Activated CD4-positive, alpha-beta T cell treated with anti-CD3 and anti-CD28 coated beads, Interleukin-10, Interleukin-2, amounts not matched to agents 100 ng/mL and 50 ng/mL, durations not matched to agents 16 hours and 8 hours (primary cell): ENCODE measurements at regions not wholly inside any gene's neighbourhood (a gene's known extent, or its start where the extent isn't known, plus 50 kb on each side); places are given as distances from the start of the nearest gene placed in this dataset.
"Not testable (repeated sequence)": the region's sequence is repeated elsewhere in the genome, so short reads cannot be mapped to it uniquely, and the experiment has no call there.

Experiments used
- DNase-seq: peaks from one replicate; pipeline ENCODE4 v3.0.0-alpha.2; 2020

GRCh38 chr4:189497516-189497915, 443.2 kb upstream of the FRG1 start:
- no peak for DNase-seq

- DNase-seq, result no peak
These were observed 442.7 kb upstream of the FRG1 start for GRCh38 chr4:189497996-189498395.

DNA sequence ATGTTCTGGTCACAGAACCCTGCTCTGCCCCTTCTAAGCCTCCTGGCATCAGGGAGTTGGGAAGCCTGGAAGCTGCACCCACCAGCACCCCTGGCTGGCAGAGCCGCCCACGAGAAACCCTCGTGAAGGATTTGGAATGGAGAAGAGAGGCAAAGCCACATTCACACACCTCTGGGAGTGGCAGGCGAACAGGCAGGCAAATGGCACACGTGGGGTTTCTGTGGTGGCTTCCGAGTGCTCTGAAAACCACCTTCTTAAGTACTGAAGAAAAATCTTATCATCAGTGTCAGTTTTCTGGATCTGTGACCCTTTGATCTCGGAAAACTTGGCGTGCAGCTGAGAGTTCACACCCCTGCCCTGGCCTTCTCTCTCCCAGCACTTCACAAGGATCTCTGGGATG, 442.2 kb upstream of the FRG1 start:
- DNase-seq, result no peak

DNA sequence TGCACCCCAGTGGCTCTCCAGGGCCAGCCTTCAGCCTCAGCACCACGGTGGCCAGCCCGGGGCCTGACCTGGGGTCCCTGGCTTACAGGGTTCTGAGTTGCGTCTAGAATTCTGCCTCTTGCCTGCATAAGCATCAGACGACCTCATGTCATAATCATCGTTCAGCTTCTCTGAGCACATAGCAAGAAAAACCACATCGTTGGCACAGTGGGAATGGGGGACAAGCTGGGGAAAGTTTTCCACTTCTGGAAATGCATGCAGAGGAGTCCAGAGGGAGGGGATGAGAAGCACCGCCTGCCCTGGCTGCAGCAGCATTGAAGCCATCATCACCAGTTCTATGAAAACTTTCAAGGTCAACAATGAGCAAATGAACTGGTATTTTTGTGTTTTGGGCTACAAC, 441.0 kb upstream of the FRG1 start:
- DNase-seq, result no peak

DNA sequence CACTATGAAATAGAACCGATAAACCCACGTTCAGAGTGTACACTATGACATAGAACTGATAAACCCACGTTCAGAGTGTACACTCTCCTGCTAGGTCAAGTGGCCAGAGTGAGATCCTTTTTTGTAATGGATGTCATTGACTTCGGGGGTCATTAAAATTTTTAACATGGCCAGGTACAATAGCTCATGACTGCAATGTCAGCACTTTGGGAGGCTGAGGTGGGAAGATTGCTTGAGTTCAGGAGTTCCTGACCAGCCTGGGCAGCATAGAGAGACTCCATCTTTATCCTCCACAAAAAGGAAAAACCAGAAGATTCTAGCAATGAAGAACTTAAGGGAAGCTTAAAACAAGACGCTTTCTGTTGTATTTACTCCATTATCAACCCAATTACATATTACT, 439.7 kb upstream of the FRG1 start:
- no peak for DNase-seq

- peak; percentile 41 for DNase-seq
These were observed 437.7 kb upstream of the FRG1 start for GRCh38 chr4:189502841-189503435.

DNA sequence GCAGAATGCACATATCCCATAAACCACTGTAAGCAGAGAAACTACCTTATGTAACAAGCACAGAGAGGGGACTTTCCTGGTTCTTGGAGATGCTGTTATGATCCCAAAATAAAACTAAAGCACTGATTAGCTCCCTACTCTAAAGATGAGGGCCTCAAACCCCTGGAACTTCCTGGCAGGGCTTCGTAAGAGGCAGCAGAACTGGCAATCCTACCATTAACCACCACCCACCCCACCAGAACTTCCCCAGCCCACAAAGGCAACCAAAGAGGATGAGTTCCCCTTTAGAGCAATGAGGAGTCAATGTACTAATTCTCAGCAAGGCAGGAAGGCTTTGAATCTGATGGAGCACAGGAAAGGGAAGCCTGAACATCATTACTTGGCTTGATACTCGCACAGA, 436.5 kb upstream of the FRG1 start:
- no peak for DNase-seq

DNA sequence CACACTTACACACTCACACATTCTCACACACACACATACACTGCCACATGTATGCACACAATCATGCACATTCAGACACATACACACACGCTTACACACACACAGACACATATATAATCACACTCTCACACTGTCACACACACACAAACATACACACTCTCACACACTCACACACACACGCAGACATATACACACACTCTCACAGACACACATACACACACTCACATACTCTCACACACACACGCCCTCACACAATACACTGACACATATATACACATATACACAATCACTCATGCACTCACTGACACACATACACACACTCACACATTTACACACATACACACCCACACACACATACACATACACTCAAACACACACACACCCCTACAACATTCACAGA, 435.3 kb upstream of the FRG1 start:
- DNase-seq, result no peak

GRCh38 chr4:189506080-189506479, 434.6 kb upstream of the FRG1 start:
- DNase-seq, result no peak

DNA sequence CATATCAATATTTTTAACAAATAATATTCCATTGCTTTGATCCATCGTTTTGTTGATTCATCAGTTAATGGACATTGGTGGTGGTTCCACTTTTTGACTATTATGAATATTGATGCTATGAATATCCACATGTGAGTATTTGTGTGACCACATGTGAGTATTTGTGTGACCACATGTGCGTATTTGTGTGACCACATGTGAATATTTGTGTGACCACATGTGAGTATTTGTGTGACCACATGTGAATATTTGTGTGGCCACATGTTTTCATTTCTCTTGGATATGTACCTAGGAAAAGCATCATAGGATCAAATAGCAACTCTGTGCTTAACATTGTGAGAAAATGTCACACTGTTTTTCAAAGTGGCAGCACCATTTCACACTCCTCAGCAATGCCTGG, 433.6 kb upstream of the FRG1 start:
- no peak for DNase-seq

DNA sequence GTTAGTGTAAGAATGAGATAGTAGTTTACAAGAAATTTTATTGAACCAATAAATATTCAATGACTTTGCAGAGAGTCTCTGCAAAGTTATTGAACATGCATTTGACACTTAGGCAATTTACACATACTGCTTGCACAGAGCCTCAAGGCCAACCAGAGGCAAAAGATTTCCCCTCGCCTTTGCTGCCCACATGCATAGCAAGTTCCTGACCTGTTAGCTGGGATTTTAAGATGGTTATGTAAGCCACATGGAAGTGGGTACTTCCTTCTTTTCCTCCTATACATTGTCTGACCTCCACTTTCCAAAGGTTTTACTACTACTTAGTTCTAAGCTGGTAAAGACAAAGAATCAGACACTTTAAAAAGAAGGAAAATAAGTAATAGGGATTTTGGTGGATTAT, 430.1 kb upstream of the FRG1 start:
- no peak for DNase-seq

GRCh38 chr4:189511581-189511980, 429.1 kb upstream of the FRG1 start:
- DNase-seq, result no peak

- DNase-seq, result no peak
These were observed 427.3 kb upstream of the FRG1 start for GRCh38 chr4:189513421-189513820.

DNA sequence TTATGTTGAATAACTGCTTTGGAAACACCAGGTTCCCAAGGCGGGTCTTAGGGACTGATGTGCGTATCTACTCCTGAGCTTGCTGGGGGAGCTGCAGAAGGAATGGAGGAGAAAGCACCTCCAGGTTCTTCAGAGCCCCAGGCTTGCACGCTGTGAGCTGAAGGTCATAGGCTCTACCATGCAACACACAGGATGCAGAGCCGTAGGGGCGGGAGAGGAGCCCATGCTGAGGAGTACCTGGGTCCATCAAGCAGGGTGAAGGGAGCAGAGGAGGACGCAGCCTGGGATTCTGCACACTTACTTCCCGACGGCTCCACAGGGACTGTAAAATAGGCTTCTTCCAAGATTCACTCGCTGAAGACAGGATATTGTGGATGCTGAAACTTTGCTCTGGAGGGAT, 426.5 kb upstream of the FRG1 start:
- no peak for DNase-seq

DNA sequence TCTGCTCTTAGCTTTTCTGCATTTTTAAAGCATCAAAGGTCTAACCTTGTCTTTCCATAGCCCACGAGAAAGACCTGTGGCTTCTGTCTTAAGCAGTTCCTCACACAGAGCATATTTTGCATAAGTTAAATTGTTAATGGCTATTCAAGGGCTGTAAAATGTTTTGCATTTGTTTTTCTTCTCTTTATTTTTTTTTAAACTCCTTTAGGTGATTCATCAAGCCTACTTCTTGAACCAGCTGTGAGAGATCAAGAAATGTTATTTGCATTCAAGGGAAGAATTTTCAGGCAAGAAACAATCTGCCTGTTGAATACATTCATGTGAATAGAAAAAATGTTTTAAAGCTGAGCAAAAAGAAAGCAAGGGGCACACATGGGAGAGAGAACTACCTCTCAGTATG, 423.8 kb upstream of the FRG1 start:
- no peak for DNase-seq

- no peak for DNase-seq
These were observed 421.5 kb upstream of the FRG1 start for GRCh38 chr4:189519186-189519585.

DNA sequence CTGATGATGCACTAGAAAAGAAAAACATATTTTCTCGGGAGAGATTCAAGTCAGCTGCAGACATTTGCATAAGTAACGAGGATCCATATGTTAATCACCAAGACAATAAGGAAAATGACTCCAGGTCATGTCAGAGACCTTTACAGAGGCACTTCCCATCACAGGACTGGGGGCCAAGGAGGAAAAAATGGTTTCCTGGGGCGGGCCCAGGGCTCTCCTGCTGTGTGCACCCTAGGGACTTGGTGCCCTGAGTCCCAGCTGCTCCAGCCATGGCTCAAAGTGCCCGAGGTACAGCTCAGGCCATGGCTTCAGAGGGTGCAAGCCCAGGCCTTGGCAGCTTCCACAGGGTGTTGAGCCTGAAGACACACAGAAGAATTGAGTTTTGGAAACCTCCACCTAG, 415.4 kb upstream of the FRG1 start:
- DNase-seq, result no peak

- no peak for DNase-seq
These were observed 409.8 kb upstream of the FRG1 start for GRCh38 chr4:189530848-189531247.

DNA sequence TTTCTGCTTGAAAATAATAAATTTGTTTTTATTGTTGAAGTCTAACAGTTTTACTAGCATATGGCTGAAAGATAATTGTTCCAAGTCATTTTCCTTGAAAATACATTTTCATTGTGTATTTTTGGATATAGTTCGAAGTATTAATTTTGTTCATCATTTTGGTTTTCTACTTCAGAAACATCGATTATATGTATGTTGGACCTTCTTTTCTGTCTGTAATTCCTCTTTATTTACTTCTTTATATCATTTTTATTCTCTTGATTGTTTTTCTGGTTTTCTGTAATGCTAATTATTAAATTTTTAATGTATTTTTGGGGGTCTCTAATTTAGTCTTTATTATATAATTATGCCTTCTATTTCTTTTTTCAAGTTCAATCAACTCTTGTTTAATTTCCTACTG, 407.1 kb upstream of the FRG1 start:
- no peak for DNase-seq

DNA sequence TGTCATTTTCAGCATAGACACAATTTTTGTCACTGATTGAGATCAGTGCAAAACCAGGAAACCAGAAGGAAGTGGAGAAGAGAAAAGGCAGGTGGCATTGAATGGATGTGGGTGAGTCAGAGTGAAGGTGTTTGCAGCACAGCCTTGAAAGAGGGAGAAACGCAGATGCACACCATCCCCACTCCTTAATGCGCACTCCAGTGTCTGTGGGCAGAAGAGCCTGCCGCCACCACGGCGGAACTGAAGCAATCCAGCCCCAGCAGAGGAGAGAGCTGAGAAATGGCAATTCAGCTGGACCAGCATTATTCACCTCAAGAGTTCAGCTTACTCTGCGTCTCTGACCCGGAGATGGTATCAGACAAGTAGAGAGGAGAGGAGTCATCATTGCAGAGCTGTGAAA, 393.1 kb upstream of the FRG1 start:
- DNase-seq, result peak; percentile 9

- DNase-seq, result no peak
These were observed 392.1 kb upstream of the FRG1 start for GRCh38 chr4:189548484-189549125.

DNA sequence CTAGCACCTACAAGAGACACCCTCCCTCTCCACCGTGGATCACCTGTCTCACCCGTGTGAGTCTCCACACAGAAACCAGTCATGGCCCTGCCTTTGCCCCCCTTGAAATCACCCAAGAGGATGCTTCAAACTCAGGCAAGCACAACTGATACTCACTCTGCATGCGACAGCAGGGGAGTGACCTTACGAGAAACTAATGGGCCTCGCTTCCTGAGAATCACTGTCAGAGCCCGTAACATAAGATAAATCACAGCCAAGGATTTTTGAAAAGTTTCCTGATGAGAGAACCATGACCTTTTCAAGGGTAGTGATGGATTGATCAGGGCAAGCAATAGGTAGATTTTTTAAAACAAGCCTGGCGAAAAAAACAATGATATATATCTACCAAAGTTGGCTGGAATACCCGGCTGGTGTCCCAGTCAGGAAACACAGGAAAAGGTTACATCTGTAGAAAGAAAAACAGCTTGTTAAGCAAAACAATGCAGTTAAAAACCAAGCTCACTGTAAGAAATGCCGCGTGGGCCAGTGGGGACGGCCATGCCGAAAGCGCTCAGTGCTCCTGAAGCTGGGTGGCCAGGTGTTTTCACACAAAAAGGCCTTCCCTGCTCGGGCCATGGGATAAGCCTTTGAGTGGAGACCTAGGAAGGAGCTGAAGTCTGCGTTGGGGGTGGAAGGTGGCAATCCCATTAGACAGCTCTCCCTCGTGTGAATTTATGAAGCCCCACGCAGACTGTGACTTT, 388.6 kb upstream of the FRG1 start:
- DNase-seq, result not testable (repeated sequence)

DNA sequence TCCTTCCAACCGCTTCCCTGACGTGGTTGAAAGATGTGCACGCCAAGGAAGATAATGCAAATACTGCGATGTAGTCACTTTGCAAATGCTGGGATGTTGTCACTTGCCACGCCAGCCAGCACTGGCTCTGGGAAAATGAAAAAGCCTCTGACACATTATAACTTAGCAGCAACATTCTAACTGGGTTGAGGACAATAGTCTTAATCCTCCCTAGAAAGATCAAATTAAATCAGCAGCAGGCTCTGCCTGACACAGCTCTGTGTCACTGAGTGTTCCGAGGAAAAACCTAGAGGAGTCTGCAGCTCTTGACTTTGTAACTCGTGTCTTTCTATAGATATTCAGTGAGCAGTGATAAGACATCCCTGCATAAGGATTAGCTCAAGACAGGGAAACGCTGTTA, 380.1 kb upstream of the FRG1 start:
- not testable (repeated sequence) for DNase-seq

DNA sequence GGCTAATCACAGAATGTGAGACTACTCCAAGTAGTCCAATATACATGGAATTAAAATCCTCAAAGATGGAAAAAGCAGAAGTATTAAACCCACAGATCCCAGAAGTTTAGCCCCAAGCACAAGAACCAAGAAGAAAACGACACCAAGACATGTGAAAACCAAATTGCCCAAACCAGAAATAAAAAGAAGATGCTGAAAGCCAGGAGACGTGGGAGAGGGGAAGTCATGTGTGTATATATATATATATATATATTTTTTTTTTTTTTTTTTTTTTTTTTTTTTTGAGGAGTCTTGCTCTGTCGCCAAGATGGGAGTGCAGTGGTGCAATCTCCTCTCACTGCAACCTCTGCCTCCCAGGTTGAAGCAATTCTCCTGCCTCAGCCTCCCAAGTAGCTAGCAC, 376.9 kb upstream of the FRG1 start:
- not testable (repeated sequence) for DNase-seq

- DNase-seq, result not testable (repeated sequence)
These were observed 374.4 kb upstream of the FRG1 start for GRCh38 chr4:189566271-189566670.
